GM21515 (cell line): ENCODE measurements at regions not wholly inside any gene's neighbourhood (a gene's known extent, or its start where the extent isn't known, plus 50 kb on each side); places are given as distances from the start of the nearest gene placed in this dataset.
"Not testable (repeated sequence)": the region's sequence is repeated elsewhere in the genome, so short reads cannot be mapped to it uniquely, and the experiment has no call there.

ENCODE experiments used
- ATAC-seq: cut with Tn5 transposase; IDR thresholded peaks from one replicate; pipeline ENCODE4 v1.9.1; 2021; ENCODE audit not compliant: unreplicated experiment

DNA sequence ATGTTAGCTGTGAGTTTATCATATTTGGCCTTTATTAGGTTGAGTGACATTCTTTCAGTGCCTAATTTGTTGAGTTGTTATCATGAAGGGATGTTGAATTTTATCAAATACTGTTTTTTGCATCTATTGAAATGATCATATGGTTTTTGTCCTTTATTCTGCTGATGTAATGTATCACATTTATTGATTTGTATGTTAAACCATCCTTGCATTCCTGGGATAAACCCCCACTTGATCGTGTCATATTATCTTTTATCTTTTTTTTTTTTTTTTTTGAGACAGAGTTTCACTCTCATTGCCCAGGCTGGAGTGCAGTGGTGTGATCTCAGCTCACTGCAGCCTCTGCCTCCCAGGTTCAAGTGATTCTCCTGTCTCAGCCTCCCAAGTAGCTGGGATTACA lies 51.9 kb upstream of the MFGE8 start:
- ATAC-seq = not testable (repeated sequence)

DNA sequence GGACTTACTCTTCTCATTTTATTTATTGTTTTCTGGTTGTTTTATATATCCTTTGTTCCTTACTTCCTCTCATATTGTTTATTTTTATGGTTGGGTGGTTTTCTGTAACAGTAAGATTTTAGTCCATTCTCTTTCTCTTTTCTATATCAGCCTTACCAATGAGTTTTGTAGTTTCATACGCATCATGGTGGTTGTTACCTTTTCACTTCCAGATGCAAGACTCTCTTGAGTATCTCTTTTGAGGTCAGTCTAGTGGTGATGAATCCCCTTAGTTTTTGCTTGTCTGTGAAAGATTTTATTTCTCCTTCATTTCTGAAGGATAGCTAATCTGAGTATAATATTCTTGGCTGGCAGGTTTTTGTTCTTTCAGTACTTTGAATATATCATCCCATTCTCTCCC lies 57.1 kb upstream of the MFGE8 start:
- no peak for ATAC-seq

DNA sequence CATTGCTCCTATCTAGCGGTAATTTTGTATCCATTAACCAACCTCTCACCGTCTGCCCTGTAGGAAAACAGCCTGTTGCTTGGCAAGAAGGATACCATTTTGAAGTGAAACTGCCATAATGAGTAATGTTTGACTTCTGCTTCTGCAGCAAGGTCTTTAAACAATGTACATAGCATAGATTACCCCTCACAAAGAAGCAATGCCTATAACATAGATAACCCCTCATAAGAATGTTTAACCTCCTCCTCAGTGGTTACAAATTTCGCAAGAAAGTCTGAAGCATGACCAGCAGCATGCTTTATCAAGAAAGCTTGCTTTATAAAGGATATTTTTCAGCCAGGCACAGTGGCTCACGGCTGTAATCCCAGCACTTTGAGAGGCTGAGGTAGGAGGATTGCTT lies 61.2 kb upstream of the MFGE8 start:
- ATAC-seq = no peak

DNA sequence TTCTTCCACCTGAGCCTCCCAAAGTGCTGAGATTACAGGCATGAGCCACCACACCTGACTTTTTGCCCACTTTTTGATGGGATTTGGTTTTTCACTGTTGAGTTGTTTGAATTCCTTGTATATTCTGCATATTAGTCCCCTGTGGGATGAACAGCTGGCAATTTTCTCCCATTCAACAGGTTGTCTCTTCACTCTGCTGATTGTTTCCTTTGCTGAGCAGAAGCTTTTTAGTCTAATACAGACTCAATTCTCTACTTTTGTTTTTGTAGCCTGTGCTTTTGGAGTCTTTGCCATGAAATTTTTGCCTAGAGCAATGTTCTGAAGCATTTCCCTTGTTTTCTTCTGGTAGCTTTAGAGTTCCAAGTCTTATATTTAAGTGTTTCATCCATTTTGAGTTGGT lies 62.7 kb upstream of the MFGE8 start:
- ATAC-seq = no peak

DNA sequence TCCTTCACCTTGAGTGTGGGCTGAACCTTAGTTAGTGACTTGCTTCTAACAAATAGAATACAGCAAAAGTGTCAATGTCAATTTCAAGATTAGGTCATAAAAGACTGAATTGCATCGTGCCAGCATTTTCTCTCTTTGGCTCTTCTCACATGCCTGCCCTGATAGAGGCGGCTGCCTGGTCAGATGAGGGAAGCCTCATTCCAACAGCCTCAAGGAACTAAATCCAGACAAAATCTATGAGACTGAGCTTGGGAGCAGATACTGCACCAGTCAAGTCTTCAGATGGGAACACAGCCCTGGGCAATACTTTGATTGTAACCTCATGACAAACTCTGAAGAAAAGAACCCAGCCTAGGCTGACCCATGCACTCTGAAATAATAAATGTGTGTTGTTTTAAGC lies 63.5 kb upstream of the MFGE8 start:
- ATAC-seq = no peak

DNA sequence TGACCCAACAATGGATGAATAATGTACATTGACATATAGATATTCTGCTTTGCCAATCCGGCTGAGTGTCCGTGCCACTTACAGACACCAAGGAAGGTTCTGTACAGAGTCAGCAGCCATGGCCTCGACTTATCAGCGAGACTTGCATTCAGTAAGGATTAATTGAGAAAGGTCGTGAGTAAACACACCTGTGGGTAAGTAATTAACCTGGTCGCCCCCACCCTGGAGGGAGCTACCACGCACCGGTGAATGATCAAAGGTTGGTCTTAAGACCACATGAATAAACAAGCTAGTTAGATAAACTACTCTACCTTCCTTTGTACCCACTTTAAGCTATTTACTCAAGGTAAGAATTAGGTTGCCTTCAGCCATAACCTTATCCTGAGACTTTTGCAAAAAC lies 66.5 kb upstream of the MFGE8 start:
- no peak for ATAC-seq

DNA sequence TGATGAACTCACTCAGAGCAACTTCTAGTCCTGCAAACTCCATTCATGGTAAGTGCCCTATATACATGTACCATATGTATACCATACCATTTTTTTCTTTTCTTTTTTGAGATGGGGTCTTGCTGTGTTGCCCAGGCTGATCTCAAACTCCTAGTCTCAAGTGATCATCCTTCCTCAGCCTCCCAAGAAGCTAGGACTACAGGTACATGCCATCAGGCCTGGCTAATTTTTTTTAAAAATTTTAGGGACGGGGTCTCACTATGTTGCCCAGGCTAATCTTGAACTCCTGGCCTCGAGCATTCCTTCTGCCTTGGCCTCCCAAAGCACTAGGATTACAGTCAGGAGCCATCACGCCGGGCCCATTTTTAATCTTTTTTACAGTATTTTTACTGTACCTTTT lies 67.3 kb upstream of the MFGE8 start:
- no peak for ATAC-seq

DNA sequence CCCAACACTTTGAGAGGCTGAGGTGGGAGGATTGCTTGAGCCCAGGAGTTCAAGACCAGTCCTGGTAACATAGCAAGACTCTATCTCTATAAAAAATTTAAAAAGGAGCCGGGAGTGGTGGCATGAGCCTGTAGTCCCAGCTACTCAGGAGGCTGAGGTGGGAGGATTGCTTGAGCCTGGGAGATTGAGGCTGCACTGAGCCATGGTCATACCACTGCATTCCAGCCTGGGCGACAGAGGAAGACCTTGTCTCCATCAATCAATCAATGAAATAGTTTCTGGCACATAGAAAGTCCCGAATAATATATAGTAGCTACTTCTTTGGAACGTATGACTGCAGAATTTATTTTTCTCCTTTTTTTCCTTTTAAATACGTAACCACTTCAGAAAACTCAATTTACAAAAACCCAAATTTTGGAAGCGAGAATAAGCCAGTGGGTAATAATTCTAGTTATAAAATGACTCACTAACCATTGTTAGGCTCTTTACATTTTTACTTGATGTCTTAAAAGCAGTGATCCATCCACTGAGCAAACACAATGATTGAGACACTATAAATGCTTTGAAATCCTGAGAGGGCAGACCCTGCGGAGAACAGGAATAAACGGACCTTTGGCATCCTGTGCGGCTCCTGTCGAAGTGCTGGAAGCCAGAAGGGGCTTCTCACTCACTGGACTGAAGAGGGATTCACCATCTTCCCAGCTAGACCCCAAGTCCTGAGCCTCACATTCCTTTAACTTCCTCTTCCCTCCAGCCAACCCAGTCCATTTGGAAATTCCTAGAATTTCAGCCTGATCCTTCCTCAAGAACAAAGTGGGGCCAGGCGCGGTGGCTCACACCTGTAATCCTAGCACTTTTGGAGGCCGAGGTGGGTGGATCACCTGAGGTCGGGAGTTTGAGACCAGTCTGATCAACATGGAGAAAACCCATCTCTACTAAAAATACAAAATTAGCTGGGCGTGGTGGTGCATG lies 68.4 kb upstream of the MFGE8 start:
- no peak for ATAC-seq

DNA sequence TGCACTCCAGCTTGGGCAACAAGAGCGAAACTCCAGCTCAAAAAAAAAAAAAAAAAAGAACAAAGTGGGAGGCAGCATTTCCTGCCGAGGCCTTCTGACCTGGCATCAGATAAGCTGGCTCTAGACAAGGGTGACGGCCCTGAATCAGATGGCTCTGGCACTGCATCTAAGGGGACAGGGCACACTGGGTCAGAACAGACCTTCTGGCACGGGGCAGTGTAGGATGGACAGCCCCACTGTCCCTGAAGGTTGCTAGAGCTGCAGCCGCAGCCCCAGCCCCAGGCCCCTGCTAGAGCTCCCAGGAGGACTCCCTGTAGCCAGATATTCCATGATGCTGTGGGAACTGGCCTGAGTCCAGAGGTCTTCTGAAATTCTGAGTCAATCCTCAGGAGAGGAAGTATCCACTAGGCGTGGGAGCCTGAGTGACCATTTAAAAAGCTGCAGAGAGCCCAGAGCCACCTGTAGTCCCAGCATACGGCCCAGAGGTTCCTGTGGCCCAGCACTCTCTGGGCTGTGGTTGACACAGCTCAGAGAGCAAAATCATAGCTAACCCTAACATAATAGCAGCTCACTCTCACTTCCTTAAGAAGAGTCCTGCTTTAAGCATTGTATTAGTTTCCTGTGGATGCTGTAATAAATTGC lies 69.2 kb upstream of the MFGE8 start:
- peak; percentile 99 for ATAC-seq

DNA sequence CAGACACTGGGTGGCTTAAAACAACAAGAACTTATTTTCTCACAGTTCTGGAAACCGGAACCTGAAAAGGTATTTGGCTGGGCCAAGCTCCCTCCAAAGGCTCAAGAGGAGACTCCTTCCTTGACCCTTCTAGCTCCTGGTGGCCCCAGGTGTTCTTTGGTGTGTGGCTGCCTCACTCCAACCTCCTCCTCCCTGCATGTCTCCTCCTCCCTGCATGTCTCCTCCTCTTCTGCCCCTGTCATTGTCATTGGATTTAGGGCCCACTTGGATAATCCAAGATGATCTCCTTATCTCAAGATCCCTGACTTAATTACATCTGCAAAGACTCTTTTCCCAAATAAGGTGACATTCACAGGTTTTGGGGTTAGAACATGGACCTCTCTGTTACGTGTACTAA lies 69.8 kb upstream of the MFGE8 start:
- no peak for ATAC-seq

DNA sequence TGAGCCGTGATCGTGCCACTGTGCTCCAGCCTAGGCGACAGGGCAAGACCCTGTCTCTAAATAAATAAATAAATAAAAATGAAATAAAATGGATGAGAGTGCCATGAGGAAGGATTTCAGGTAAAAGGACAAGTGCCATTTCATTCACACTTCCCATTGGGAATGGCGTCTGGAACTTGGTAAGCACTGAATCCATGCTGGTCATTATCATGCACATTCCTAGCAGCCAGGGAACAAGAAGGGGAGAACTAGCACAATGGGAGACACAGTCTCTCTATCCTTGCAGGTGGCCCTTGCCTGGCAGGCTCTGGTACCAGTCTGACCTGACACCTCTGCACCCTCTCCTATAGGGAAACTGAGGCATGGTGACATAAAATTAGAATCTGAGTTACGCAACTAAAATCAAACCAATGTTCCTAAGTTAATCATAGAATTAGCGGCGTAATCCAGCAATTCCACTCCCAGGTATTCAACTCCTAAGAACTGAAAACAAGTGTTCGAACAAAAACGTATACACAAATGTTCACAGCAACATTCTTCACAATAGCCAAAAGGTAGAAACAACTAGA lies 70.8 kb upstream of the MFGE8 start:
- ATAC-seq = no peak

DNA sequence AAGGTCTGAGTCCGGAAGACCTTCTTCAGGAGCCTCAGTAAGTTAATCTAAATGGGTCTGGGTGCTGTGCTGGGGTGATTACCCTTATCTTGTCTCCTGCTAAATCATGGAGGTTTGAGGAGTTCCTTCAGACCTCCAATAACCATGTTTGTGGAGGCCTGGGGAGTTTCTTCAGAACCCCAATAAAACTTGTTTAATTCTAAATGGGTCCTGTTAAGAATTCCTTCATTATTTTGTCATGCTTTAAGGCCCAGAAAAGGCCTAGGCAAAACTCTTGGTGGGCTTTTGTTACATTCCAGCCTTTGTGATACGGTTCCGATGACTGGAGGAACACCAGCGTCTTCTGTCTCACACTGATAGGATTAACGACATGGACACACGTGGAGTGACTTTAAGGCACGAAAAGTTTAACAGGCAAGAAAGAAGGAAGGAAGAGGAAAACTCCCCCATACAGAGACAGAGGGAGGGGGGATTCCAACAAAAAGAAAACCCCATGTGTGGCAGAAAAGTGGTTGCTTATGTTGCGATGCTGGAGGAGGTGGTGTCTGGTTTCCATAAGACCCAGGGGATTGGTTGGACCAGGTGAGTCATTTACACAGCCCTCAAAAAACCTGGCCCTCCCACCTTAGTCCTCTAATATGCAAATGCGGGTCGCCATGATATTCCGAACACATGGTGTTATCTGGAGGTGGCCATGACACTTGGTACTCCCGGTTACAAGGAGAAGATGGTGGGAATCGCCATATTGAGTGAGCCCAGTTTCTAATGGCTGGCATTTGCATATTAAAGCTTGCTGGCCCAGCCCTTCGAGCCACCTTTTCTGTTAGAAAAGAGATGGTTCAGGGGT lies 72.6 kb upstream of the MFGE8 start:
- ATAC-seq = no peak

DNA sequence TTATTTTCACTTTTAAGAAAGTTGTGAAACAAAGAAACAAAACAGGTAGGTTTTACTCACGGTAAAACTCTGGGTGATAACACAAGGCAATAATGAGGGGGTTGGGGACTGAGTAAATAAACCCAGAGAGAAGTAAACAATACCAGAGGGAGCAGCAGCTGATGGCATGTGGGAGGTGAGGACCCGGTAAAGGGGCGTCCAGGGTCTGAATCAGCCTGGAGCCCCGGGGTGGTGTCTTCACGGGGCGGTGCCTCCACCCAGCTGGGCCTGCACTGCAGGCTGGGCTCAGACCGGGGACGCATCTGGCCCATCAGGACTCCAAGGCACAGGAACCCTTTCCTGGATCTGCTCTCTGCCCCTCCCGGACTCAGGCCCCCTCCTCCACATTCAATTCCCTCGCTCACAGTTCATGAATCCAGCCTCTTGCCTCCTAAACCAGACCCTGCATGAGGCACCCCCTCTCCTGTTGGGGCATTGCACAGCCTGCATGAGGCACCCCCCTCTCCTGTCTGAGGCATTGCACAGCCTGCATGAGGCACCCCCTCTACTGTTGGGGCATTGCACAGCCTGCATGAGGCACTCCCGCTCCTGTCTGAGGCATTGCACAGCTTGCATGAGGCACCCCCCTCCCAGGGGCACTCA lies 73.9 kb upstream of the MFGE8 start:
- no peak for ATAC-seq

DNA sequence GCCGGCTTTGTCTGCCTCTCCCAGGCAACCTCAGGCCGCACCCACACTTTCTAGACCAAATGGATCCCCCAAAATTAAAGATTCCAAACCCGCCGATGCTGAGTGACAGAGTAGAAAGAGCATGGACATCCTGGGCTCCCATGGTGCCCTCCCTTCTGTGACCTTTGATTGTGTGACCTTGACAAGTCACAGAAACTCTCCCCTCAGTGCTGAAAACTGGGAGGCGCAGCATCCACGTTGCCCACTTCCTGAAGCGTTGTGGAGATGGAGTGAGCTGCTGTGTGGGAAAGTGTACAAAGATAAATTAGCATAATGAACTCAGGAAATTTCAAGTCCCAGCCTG lies 74.4 kb upstream of the MFGE8 start:
- no peak for ATAC-seq

DNA sequence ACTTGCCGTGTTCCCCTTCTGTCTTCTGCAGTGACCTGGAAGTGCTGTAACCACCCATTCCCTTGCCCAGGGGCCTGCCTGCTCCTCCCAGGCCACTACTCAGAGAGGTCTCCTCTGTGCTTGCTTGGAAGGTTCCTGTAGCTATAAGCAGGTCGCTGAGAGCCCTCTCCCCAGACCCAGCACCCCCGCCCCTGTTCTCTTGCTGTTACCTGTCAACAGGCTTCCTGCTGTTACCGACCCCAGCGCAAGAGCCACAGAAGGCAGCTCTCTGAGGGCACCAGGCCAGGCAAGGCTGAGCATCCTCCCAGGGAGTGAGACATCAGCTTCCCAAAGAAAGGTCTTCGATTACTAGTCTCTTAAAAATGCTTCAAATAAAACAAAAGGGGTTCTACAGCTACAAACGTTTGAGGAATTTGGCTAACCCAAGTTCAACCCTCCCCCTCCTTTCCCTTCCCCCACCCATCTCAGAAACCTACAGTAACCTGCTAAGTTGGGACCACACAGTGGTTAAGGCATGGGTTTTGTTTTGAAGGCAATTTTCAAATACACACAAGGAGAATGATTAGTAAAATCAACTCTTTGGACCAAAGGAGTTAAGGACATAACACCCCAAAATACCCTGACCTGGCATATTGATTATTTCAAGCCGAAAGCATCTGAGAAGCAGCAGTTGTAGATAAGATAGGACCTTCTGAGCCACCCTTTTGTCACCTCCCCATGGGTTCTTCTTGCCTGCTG lies 74.9 kb upstream of the MFGE8 start:
- no peak for ATAC-seq

DNA sequence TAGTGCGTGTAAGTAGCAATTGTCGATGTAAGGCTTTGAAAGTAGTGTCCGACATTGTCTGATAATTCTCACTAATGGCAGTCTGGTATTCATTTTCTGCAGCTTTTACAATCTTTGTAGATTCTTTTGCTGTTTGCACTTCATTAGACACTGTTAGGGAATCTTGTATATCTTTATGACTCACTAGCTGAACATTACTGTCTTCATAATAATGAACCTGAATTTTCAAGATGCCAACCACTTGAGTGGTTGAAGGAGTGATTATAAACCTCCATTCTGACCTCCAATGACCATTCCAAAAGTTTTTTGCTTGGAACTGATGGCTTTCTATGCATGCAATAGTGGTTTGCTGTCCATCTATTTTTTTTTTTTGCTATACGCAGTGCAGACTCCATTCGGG lies 76.4 kb upstream of the MFGE8 start:
- ATAC-seq = no peak

DNA sequence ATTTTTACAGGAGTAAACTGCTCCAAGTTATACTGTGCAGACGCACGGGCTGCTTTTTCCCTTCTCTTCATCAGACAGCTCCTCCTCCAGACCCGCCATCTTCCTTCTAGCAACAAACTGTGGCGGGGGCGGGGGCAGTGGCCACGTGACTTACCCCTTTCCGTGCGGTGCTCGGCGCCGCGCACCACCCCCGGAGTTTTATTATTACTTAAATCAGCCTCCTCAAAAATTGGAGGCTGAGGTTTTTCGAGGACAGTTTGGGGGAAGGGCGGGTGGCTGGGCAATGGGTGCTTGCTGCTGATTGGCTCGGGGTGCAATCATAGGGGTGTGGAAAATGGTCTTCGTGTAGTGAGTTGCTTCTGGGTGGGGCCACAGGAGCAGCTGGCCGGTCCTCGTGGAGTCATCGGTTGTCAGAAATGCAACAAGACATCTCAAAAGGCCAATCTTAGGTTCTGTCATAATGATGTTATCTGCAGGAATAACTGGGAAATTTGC lies 77.1 kb upstream of the MFGE8 start:
- no peak for ATAC-seq

DNA sequence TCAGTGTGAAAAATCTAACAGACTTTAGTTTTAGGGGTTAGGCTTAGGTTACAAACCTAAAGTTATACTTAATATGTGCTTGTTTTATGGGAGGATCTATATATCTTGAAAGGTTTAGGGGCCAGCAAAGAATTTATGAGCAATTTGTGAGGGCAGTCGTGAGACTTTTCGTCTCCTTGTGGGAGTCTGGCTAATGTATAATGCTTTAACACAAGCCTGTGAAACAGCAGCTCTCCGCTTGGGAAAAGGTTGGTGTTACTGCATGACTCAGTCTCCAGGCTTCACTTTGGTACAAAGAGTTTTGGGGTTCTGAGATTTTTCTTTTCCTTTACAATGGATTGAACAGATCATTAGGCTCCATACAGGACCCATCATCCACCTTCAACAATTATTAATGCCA lies 79.0 kb upstream of the MFGE8 start:
- ATAC-seq = no peak

DNA sequence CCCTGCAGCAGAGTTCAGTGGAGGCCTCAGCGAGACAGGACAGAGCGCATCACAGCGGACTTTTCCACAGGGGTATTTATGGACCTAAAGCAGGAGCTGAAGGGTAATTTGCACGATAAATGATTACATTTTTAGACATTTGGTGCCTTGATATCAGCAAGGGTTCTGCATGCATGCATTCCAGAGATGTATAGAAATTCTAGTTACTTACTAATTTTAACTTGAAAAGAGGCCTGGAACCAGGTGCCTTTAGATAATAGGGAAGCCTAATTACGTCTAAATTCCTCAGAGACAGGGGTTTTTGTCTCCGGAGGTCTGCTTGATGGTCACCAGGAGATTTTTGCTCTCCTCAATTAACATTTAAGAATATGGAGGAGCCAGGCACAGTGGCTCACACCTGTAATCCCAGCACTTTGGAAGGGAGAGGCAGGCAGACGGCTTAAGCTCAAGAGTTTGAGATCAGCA lies 79.8 kb upstream of the MFGE8 start:
- ATAC-seq = no peak

DNA sequence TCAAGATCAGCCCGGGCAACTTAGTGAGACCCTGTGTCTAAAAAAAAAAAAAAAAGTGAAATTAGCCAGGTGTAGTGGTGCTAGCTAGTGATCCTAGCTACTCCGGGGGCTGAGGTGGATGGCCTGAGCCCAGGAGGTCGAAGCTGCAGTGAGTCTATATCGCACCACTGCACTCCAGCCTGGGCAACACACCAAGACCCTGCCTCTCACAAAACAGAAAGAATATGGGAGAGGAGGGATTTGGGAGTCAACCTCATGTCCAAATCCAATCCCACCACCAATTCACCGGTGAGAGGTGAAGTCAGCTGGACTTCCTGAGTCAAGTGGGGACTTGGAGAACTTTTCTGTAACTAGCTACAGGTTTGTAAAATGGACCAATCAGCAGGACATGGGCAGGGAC lies 80.5 kb upstream of the MFGE8 start:
- no peak for ATAC-seq
